ENCODE measurements at regions not wholly inside any gene's neighbourhood (a gene's known extent, or its start where the extent isn't known, plus 50 kb on each side); places are given as distances from the start of the nearest gene placed in this dataset.

DNA sequence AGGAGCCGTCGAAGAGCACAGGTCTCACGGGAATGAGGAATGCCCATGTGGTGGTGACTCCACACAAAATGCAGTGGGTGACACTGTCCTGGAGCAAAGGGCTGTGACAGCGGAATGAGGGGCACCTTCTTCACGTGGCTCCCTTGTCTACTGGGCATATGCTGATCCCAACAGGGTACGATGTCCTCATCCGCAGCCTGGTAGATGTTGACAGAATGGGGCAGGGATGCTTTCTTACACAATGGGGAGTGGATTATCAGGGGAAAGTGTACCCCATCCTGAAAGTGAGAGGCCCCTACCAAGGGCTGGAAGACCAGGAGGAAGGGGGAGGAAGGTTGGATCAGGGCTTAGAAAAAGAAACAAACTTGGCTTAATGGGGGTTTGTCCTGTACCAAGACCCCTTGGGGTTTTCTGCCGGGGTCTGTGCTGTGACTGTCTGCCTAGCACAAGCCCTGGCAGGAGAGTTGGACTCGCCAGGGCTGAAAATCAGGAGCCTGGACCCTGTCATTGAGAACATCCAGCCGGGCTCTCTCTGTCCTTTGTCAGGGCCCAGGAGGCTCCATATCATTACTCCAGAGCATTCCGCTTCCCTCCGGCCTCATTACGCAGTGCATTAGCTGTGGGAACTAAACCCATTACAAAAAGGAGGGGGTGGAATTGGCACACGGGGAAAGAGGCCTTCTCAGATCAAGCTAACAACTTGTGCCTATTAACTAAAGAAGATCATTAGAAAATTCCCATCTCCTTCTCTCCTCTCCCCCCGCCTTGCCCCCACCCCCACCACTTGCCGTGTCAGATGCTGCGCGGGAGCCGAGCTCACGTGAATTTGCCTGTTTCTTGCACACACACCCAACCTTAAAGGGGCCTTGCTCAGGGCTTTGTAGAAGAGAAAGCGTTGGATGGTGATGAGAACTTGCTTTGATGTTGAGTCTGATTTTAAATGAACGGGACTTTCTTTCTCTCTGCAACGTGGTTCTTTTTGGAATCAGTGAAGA is 171.8 kb upstream of the PARP11 start:
- TF ChIP-seq, protein P1, sequence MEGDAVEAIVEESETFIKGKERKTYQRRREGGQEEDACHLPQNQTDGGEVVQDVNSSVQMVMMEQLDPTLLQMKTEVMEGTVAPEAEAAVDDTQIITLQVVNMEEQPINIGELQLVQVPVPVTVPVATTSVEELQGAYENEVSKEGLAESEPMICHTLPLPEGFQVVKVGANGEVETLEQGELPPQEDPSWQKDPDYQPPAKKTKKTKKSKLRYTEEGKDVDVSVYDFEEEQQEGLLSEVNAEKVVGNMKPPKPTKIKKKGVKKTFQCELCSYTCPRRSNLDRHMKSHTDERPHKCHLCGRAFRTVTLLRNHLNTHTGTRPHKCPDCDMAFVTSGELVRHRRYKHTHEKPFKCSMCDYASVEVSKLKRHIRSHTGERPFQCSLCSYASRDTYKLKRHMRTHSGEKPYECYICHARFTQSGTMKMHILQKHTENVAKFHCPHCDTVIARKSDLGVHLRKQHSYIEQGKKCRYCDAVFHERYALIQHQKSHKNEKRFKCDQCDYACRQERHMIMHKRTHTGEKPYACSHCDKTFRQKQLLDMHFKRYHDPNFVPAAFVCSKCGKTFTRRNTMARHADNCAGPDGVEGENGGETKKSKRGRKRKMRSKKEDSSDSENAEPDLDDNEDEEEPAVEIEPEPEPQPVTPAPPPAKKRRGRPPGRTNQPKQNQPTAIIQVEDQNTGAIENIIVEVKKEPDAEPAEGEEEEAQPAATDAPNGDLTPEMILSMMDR (IDR thresholded peaks at IDR 0.05 in 2 of 3, conservative IDR thresholded peaks at IDR 0.05 in 1 of 3; ENCODE audit: control insufficient read depth in 2 of 3, extremely low read depth in 1 of 3, insufficient read depth in 1 of 3, low read depth in 3 of 3, low read length in 3 of 3), result no peak
- TF ChIP-seq MTA3 (IDR thresholded peaks at IDR 0.05; ENCODE audit: borderline replicate concordance, low read length), result no peak
- TF ChIP-seq, protein P2, sequence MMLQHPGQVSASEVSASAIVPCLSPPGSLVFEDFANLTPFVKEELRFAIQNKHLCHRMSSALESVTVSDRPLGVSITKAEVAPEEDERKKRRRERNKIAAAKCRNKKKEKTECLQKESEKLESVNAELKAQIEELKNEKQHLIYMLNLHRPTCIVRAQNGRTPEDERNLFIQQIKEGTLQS (IDR thresholded peaks at IDR 0.05; ENCODE audit: borderline replicate concordance, extremely low read depth, low read depth, low read length), result no peak
- TF ChIP-seq POLR2A (IDR thresholded peaks at IDR 0.05; ENCODE audit: low read depth, low read length), result no peak
- no peak for TF ChIP-seq SUZ12 (IDR thresholded peaks at IDR 0.05; ENCODE audit: unreplicated experiment)
- TF ChIP-seq SMAD1 (IDR thresholded peaks at IDR 0.05; ENCODE audit: low read depth, partially characterized antibody), result no peak
- no peak for TF ChIP-seq NBN (IDR thresholded peaks at IDR 0.05)
- no peak for TF ChIP-seq SREBF2 (IDR thresholded peaks at IDR 0.05; ENCODE audit: low read length)
- TF ChIP-seq CHD1 (IDR thresholded peaks at IDR 0.05; ENCODE audit: low read depth, low read length), result no peak
